Endothelial cell (in vitro differentiated cells): ENCODE measurements at regions not wholly inside any gene's neighbourhood (a gene's known extent, or its start where the extent isn't known, plus 50 kb on each side); places are given as distances from the start of the nearest gene placed in this dataset.

Experiments used
- DNase-seq: peaks from one replicate; pipeline ENCODE4 v3.0.0; 2021; ENCODE audit warnings: low spot score
- H3K27ac Mint-ChIP-seq: one replicate; pipeline ENCODE4 v1.8.0; 2021; ENCODE audit warnings: mixed read lengths, inconsistent platforms; ENCODE audit not compliant: unreplicated experiment
- H3K27me3 Mint-ChIP-seq: one replicate; pipeline ENCODE4 v1.8.0; 2021; ENCODE audit warnings: mild to moderate bottlenecking, moderate library complexity, mixed read lengths, inconsistent platforms; ENCODE audit not compliant: unreplicated experiment
- H3K36me3 Mint-ChIP-seq: one replicate; pipeline ENCODE4 v1.8.0; 2021; ENCODE audit warnings: mild to moderate bottlenecking, low read depth, mixed read lengths, inconsistent platforms; ENCODE audit not compliant: unreplicated experiment
- H3K4me1 Mint-ChIP-seq: one replicate; pipeline ENCODE4 v1.8.0; 2021; ENCODE audit warnings: mild to moderate bottlenecking, mixed read lengths, inconsistent platforms; ENCODE audit not compliant: unreplicated experiment
- H3K4me3 Mint-ChIP-seq: one replicate; pipeline ENCODE4 v1.8.0; 2021; ENCODE audit warnings: mild to moderate bottlenecking, mixed read lengths, inconsistent platforms; ENCODE audit not compliant: unreplicated experiment
- H3K9me3 Mint-ChIP-seq: one replicate; pipeline ENCODE4 v1.8.0; 2021; ENCODE audit warnings: mixed read lengths, inconsistent platforms; ENCODE audit not compliant: unreplicated experiment
- CTCF ChIP-seq: fragments of 200-600 bp; sonication (generic); IDR thresholded peaks from one replicate; pipeline ENCODE4 v1.5.0; 2021; ENCODE audit warnings: antibody characterized with exemption; ENCODE audit not compliant: unreplicated experiment

- H3K27ac Mint-ChIP-seq, result no peak overlapping the region
- no peaks in the 10 kb centered on the region for H3K27me3 Mint-ChIP-seq
- H3K4me3 Mint-ChIP-seq, result no peak overlapping the region
- H3K36me3 Mint-ChIP-seq, result no peaks in the 10 kb centered on the region
- TF ChIP-seq CTCF, result no peak
- no peak for DNase-seq
- H3K4me1 Mint-ChIP-seq, result no peaks in the 10 kb centered on the region
- no peaks in the 10 kb centered on the region for H3K9me3 Mint-ChIP-seq
Observed at GRCh38 chr19:30625947-30626625, 253.9 kb downstream of the ZNF536 start.

DNA sequence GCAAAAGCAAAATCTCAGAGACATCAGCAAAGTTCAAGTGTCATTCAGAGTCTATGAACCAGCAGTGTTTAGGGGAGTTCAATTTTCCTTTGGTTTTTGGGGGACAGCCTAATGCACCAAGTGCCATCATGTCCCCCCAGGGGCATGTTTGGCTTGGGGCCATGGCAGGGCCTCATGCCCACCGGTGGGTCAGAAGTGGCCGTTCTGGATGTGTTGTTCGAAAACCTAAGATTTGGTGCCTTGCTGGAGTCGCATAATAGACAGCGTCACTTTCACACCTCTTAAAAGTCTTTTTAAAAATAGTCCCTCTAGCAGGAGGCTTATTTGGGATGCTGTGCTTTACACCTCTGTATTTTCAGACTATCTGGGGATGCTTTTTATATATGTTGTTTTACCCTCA lies 250.1 kb downstream of the ZNF536 start:
- Mint-ChIP-seq H3K4me1 (no peaks in the 10 kb centered on the region), H3K36me3 (no peaks in the 10 kb centered on the region), H3K27me3 (no peaks in the 10 kb centered on the region), H3K27ac (no peak overlapping the region), H3K4me3 (no peak overlapping the region), H3K9me3 (no peaks in the 10 kb centered on the region)
- no peak for DNase-seq
- TF ChIP-seq CTCF, result no peak

DNA sequence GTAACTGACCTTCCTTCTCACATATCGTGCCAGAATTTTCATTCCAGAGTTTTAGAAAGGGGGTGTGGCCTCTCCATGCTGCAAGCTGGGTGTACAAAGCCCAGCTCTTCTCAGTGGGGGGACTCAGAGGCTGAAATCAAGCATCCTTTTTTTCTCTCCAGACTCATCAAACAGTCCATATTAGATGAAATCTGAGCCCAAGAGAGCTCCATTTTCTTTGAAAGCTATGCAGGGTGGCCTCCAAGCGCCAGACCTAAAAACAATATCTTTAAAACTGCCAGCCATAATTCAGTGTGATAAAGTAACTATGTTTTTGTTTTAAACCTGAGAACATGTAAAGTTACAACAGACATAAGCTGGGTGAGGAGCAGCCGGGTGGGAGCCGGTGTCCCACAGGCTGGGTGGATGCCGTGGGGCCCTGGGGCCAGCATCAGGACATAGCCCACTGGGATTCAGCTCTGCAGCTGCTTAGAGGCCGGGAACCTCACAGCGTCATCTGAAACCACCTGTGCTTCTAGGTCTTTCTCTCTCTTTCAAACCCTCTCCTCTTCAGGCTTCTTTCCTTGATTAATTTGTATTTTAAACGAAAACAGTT lies 249.2 kb downstream of the ZNF536 start:
- Mint-ChIP-seq H3K27ac (no peak overlapping the region), H3K9me3 (no peaks in the 10 kb centered on the region), H3K27me3 (no peaks in the 10 kb centered on the region), H3K4me1 (no peaks in the 10 kb centered on the region), H3K4me3 (no peak overlapping the region), H3K36me3 (no peaks in the 10 kb centered on the region)
- TF ChIP-seq CTCF, result no peak
- DNase-seq, result no peak

DNA sequence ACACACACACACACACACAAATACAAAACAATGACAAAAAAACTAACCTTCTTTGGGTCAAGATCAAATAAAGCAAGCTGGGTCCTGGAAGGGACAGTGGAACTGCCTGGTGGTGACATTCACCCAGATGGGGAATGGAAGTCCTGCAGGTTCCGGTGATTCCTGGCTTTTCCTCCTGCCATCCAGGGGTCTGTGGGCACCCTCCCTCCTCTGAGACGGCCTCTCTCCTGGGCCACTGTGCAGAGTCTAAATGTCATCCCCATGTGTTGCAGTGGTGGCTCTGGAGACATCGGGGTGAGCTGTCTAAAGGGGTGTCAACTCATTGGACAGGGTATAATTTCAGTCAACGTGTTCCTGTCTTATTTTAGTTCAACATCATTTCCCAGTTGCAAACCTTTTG lies 248.2 kb downstream of the ZNF536 start:
- Mint-ChIP-seq H3K4me3 (no peak overlapping the region), H3K4me1 (no peaks in the 10 kb centered on the region), H3K36me3 (no peaks in the 10 kb centered on the region), H3K27ac (no peak overlapping the region), H3K9me3 (no peaks in the 10 kb centered on the region), H3K27me3 (no peaks in the 10 kb centered on the region)
- TF ChIP-seq CTCF, result no peak
- no peak for DNase-seq

- peaks cover 3% of the 10 kb centered on the region for H3K27me3 Mint-ChIP-seq
- no peaks in the 10 kb centered on the region for H3K9me3 Mint-ChIP-seq
- H3K4me1 Mint-ChIP-seq, result no peaks in the 10 kb centered on the region
- TF ChIP-seq CTCF, result no peak
- no peak overlapping the region for H3K4me3 Mint-ChIP-seq
- H3K27ac Mint-ChIP-seq, result no peak overlapping the region
- no peaks in the 10 kb centered on the region for H3K36me3 Mint-ChIP-seq
- DNase-seq, result no peak
Observed at GRCh38 chr19:30609656-30610270, 237.6 kb downstream of the ZNF536 start.
